GM12801 (cell line): ENCODE measurements at regions not wholly inside any gene's neighbourhood (a gene's known extent, or its start where the extent isn't known, plus 50 kb on each side); places are given as distances from the start of the nearest gene placed in this dataset.

Source experiments
- CTCF ChIP-seq: IDR thresholded peaks from one replicate; pipeline ENCODE4 v1.5.1; 2011; ENCODE audit warnings: control low read depth; ENCODE audit not compliant: insufficient read length; ENCODE audit errors: extremely low read depth

- no peak for TF ChIP-seq CTCF
Measured at GRCh38 chr20:53678990-53679596, 85.5 kb upstream of the ZNF217 start.

GRCh38 chr20:53678315-53678989 is 84.8 kb upstream of the ZNF217 start:
- no peak for TF ChIP-seq CTCF

- TF ChIP-seq CTCF, result no peak
Measured at GRCh38 chr20:53677447-53678314, 84.0 kb upstream of the ZNF217 start.

- no peak for TF ChIP-seq CTCF
Measured at GRCh38 chr20:53676987-53677386, 83.3 kb upstream of the ZNF217 start.

GRCh38 chr20:53676519-53676822 is 82.8 kb upstream of the ZNF217 start:
- TF ChIP-seq CTCF, result no peak

- TF ChIP-seq CTCF, result no peak
Measured at GRCh38 chr20:53672484-53673129, 79.0 kb upstream of the ZNF217 start.

GRCh38 chr20:53671370-53671769 is 77.7 kb upstream of the ZNF217 start:
- TF ChIP-seq CTCF, result no peak
